K562 (cell line): ENCODE measurements at regions not wholly inside any gene's neighbourhood (a gene's known extent, or its start where the extent isn't known, plus 50 kb on each side); places are given as distances from the start of the nearest gene placed in this dataset.

ENCODE experiments used
- FOXK1 ChIP-seq: sonication (generic); formaldehyde crosslinking; IDR thresholded peaks from 2 replicates; pipeline ENCODE4 v1.8.0; 2022; ENCODE audit warnings: missing genetic modification reagents, mild to moderate bottlenecking, borderline replicate concordance
- HDAC3 ChIP-seq: fragments of 450-650 bp; IDR thresholded peaks from 2 replicates; pipeline ENCODE4 v1.6.1; 2018; ENCODE audit warnings: borderline replicate concordance, mild to moderate bottlenecking, moderate library complexity; ENCODE audit not compliant: partially characterized antibody
- JUND ChIP-seq, 2 experiments: IDR thresholded peaks; 2 replicates in 1 of 2; 3 replicates in 1 of 2; pipeline ENCODE4 v1.6.1; 2011; ENCODE audit warnings: borderline replicate concordance in 2 of 2, low read depth in 2 of 2, low read length in 2 of 2, improper control_type of control experiment in 1 of 2, missing biosample characterization in 1 of 2, missing genetic modification characterization in 1 of 2, missing genetic modification reagents in 1 of 2
- KAT2B ChIP-seq: IDR thresholded peaks from one replicate; pipeline ENCODE4 v1.6.1; 2012; ENCODE audit warnings: low read depth, mild to moderate bottlenecking, control low read depth, inconsistent platforms, low read length, moderate library complexity
- KDM5B ChIP-seq: fragments of 200-600 bp; sonication (generic); IDR thresholded peaks from 2 replicates; pipeline ENCODE4 v1.6.1; 2012; ENCODE audit warnings: low read depth, mild to moderate bottlenecking, moderate library complexity, low read length, control low read depth, inconsistent platforms; ENCODE audit not compliant: insufficient replicate concordance
- L3MBTL2 ChIP-seq: fragments of 450-650 bp; IDR thresholded peaks from 2 replicates; pipeline ENCODE4 v1.6.1; 2016; ENCODE audit warnings: mild to moderate bottlenecking, moderate library complexity
- MAFK ChIP-seq: IDR thresholded peaks from 2 replicates; pipeline ENCODE4 v1.6.1; 2011; ENCODE audit warnings: low read length, improper control_type of control experiment
- MCM5 ChIP-seq: fragments of 450-650 bp; IDR thresholded peaks from 2 replicates; pipeline ENCODE4 v1.6.1; 2016; ENCODE audit warnings: low read depth
- MEF2A ChIP-seq: IDR thresholded peaks from 2 replicates; pipeline ENCODE4 v1.6.1; 2011; ENCODE audit warnings: low read depth, mild to moderate bottlenecking, low read length, moderate library complexity; ENCODE audit not compliant: control insufficient read depth
- NR2C1 ChIP-seq, 2 experiments: fragments of 450-650 bp; IDR thresholded peaks; 2 replicates each; pipeline ENCODE4 v1.6.1; 2017; ENCODE audit warnings: mild to moderate bottlenecking in 2 of 2, antibody characterized with exemption in 1 of 2, inconsistent platforms in 1 of 2, missing compliant biosample characterization in 1 of 2, missing genetic modification characterization in 1 of 2
- PTTG1 ChIP-seq: fragments of 450-650 bp; IDR thresholded peaks from 2 replicates; pipeline ENCODE4 v1.6.1; 2016; ENCODE audit warnings: low read depth, mild to moderate bottlenecking, missing genetic modification characterization, missing compliant biosample characterization
- SOX6 ChIP-seq: fragments of 450-650 bp; IDR thresholded peaks from 2 replicates; pipeline ENCODE4 v1.6.1; 2014; ENCODE audit warnings: mild to moderate bottlenecking
- ZNF140 ChIP-seq: fragments of 250-450 bp; sonication (Bioruptor Pico); IDR thresholded peaks from 2 replicates; pipeline ENCODE4 v1.8.0; 2021; ENCODE audit warnings: moderate library complexity, mild to moderate bottlenecking, inconsistent platforms
- ZNF184 ChIP-seq: sonication (generic); formaldehyde crosslinking; IDR thresholded peaks from 2 replicates; pipeline ENCODE4 v1.5.0; 2020; ENCODE audit warnings: missing genetic modification reagents
- ZNF253 ChIP-seq: fragments of 250-450 bp; sonication (Bioruptor Pico); conservative IDR thresholded peaks from 2 replicates; pipeline ENCODE4 v1.6.1; 2021; ENCODE audit warnings: mild to moderate bottlenecking
- ZNF584 ChIP-seq: fragments of 200-800 bp; sonication (Bioruptor generic); IDR thresholded peaks from 2 replicates; pipeline ENCODE4 v1.6.1; 2016; ENCODE audit warnings: low read depth, mild to moderate bottlenecking, missing genetic modification characterization, missing compliant biosample characterization
- ZNF589 ChIP-seq: fragments of 200-800 bp; sonication (Bioruptor generic); IDR thresholded peaks from 2 replicates; pipeline ENCODE4 v1.6.1; 2016; ENCODE audit warnings: low read depth, missing genetic modification characterization, missing compliant biosample characterization
- ZNF785 ChIP-seq: fragments of 250-450 bp; sonication (Bioruptor Pico); IDR thresholded peaks from 2 replicates; pipeline ENCODE4 v1.4.0; 2020; ENCODE audit warnings: mild to moderate bottlenecking
- TF ChIP-seq, protein P1 (sequence below): sonication (generic); formaldehyde crosslinking; IDR thresholded peaks from 2 replicates; pipeline ENCODE4 v1.5.0; 2020; ENCODE audit warnings: missing genetic modification reagents
- TF ChIP-seq, protein P2 (sequence below): fragments of 450-650 bp; IDR thresholded peaks from 2 replicates; pipeline ENCODE4 v1.6.1; 2016; ENCODE audit warnings: antibody characterized with exemption
- TF ChIP-seq, protein P3 (sequence below): fragments of 250-450 bp; sonication (Bioruptor Pico); IDR thresholded peaks from 2 replicates; pipeline ENCODE4 v1.8.0; 2022; ENCODE audit warnings: moderate library complexity, mild to moderate bottlenecking, inconsistent platforms

DNA sequence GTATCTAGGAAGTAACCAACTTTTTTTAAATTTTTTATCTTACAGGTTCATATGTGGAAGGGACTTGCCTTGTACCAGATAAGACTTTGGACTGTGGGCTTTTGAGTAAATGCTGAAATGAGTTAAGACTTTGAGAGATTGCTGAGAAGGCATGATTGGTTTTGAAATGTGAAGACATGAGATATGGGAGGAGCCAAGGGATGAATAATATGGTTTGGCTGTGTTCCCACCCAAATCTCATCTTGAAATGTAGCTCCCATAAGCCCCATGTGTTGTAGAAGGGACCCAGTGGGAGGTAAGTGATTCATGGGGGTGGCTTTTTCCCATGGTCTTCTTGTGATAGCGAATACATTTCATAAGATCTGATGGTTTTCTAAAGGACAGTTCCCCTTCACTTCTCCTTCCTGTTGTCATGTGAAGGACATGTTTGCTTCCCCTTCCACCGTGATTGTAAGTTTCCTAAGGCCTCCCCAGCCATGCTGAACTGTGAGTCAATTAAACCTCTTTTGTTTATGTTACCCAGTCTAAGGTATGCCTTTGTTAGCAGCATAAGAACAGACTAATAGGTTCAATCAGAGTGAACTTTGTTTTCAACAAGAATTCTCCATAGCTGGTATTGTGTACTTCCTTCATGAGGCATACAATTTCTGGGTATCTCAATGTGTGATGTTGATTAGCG, 535.6 kb upstream of the MEF2C start (continued):
- TF ChIP-seq, protein P1, sequence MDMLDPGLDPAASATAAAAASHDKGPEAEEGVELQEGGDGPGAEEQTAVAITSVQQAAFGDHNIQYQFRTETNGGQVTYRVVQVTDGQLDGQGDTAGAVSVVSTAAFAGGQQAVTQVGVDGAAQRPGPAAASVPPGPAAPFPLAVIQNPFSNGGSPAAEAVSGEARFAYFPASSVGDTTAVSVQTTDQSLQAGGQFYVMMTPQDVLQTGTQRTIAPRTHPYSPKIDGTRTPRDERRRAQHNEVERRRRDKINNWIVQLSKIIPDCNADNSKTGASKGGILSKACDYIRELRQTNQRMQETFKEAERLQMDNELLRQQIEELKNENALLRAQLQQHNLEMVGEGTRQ (CRISPR knock-in tag), result no peak
- peak; percentile 21; the same call in 1 of the 2 replicates for TF ChIP-seq MAFK
- TF ChIP-seq KAT2B, result no peak
- TF ChIP-seq KDM5B, result no peak
- TF ChIP-seq ZNF589, result 0 out of 2 replicates have a peak, but pooled peaks have one; percentile 39
- no peak for TF ChIP-seq NR2C1 (IDR thresholded peaks at IDR 0.05)
- no peak for TF ChIP-seq NR2C1 (tag; IDR thresholded peaks at IDR 0.05)
- TF ChIP-seq ZNF184 (CRISPR knock-in tag), result no peak
- TF ChIP-seq MCM5, result no peak
- TF ChIP-seq ZNF140 (CRISPR knock-in tag), result no peak
- TF ChIP-seq, protein P2, sequence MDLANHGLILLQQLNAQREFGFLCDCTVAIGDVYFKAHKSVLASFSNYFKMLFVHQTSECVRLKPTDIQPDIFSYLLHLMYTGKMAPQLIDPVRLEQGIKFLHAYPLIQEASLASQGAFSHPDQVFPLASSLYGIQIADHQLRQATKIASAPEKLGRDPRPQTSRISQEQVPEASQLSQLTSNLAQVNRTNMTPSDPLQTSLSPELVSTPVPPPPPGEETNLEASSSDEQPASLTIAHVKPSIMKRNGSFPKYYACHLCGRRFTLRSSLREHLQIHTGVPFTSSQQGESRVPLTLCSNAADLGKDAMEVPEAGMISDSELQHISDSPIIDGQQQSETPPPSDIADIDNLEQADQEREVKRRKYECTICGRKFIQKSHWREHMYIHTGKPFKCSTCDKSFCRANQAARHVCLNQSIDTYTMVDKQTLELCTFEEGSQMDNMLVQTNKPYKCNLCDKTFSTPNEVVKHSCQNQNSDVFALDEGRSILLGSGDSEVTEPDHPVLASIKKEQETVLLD, result no peak
- no peak for TF ChIP-seq ZNF253 (CRISPR knock-in tag)
- TF ChIP-seq SOX6, result peak; percentile 74
- TF ChIP-seq L3MBTL2, result no peak
- TF ChIP-seq MEF2A, result no peak
- TF ChIP-seq HDAC3, result peak; percentile 50
- TF ChIP-seq JUND (IDR thresholded peaks at IDR 0.05; ENCODE audit: borderline replicate concordance, low read depth, low read length), result 0 out of 2 replicates have a peak, but pooled peaks have one; percentile 37
- TF ChIP-seq JUND (tag; IDR thresholded peaks at IDR 0.05; ENCODE audit: borderline replicate concordance, low read depth, low read length), result no peak; the same call in 2 of the 3 replicates
- no peak for TF ChIP-seq ZNF584 (CRISPR knock-in tag)
- no peak for TF ChIP-seq PTTG1 (tag)
- TF ChIP-seq ZNF785 (CRISPR knock-in tag), result no peak
- no peak for TF ChIP-seq FOXK1 (CRISPR knock-in tag)
- TF ChIP-seq, protein P3, sequence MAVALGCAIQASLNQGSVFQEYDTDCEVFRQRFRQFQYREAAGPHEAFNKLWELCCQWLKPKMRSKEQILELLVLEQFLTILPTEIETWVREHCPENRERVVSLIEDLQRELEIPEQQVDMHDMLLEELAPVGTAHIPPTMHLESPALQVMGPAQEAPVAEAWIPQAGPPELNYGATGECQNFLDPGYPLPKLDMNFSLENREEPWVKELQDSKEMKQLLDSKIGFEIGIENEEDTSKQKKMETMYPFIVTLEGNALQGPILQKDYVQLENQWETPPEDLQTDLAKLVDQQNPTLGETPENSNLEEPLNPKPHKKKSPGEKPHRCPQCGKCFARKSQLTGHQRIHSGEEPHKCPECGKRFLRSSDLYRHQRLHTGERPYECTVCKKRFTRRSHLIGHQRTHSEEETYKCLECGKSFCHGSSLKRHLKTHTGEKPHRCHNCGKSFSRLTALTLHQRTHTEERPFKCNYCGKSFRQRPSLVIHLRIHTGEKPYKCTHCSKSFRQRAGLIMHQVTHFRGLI (CRISPR knock-in tag), result no peak
